ENCODE measurements at regions not wholly inside any gene's neighbourhood (a gene's known extent, or its start where the extent isn't known, plus 50 kb on each side); places are given as distances from the start of the nearest gene placed in this dataset.

DNA sequence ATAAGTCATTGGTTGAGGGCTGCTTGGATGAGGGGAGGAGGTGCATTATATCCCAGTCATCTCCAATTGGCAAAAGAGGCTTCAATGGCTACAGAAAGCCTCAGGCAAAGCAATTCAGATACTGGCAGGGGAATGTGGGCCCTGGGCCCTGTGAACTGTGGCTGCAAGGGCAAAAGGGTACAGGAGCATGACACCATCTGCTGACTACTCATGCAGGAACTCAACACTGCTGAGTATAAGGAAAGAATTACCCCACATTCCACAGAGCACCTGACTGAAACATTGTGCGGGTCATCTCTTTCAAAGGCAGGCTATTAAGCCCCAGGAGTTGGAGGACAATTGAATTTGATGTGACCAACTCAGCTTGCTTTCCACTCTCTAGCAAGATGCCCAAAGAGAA is 92.1 kb upstream of the SPTLC3 start:
- TF ChIP-seq CTCF (IDR thresholded peaks at IDR 0.05) (no peak), POLR2A (IDR thresholded peaks at IDR 0.05) (no peak)
